ENCODE measurements at regions not wholly inside any gene's neighbourhood (a gene's known extent, or its start where the extent isn't known, plus 50 kb on each side); places are given as distances from the start of the nearest gene placed in this dataset.

GRCh38 chr3:29164825-29165224 is 116.0 kb upstream of the RBMS3 start:
- TF ChIP-seq CTCF (IDR thresholded peaks at IDR 0.05) (no peak), POLR2AphosphoS5 (IDR thresholded peaks at IDR 0.05) (no peak), POLR2A (IDR thresholded peaks at IDR 0.05) (no peak)
